ENCODE measurements at regions not wholly inside any gene's neighbourhood (a gene's known extent, or its start where the extent isn't known, plus 50 kb on each side); places are given as distances from the start of the nearest gene placed in this dataset.

DNA sequence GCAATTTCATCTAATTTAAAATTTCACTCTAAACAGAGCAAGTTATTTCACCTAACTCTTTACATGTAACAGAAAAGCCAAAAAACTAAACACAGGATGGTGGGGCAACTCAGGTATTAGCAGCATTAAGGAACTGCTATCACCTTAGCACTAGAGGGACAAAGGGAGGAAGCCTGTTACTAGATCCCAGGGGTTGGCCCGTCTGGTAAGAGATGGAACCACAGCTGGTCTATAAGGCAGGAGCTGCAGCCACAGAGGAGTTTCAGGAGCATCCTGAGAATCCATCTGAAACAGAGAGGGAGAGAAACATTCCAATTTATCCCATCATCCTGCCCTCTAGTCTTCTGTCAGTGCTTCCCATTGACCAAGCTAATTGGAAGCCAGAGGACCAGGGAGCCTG lies 300.3 kb downstream of the MRPS30 start:
- no peak for TF ChIP-seq EZH2 (optimal IDR thresholded peaks at IDR 0.05; ENCODE audit: low read depth, low read length)
- TF ChIP-seq, protein P1, sequence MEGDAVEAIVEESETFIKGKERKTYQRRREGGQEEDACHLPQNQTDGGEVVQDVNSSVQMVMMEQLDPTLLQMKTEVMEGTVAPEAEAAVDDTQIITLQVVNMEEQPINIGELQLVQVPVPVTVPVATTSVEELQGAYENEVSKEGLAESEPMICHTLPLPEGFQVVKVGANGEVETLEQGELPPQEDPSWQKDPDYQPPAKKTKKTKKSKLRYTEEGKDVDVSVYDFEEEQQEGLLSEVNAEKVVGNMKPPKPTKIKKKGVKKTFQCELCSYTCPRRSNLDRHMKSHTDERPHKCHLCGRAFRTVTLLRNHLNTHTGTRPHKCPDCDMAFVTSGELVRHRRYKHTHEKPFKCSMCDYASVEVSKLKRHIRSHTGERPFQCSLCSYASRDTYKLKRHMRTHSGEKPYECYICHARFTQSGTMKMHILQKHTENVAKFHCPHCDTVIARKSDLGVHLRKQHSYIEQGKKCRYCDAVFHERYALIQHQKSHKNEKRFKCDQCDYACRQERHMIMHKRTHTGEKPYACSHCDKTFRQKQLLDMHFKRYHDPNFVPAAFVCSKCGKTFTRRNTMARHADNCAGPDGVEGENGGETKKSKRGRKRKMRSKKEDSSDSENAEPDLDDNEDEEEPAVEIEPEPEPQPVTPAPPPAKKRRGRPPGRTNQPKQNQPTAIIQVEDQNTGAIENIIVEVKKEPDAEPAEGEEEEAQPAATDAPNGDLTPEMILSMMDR (IDR thresholded peaks at IDR 0.05; ENCODE audit: low read length), result no peak

Measured in MM.1S (cell line).